GM12878 (cell line): ENCODE measurements at regions not wholly inside any gene's neighbourhood (a gene's known extent, or its start where the extent isn't known, plus 50 kb on each side); places are given as distances from the start of the nearest gene placed in this dataset.

ENCODE experiments used
- ATAC-seq: fragments of 200-7000 bp; cut with Tn5 transposase; 3 replicates; pipeline ENCODE4 v1.9.1; 2020; ENCODE audit warnings: mild to moderate bottlenecking, moderate library complexity
- BruUV-seq: library from RNA; stranded (reverse); fragments of 400-500 nt; replicated peaks from 2 replicates; lab custom pipeline; 2021; lab: Mats Ljungman, UMichigan
- CTCF ChIA-PET: fragments of 300-600 bp; sonication (Branson Sonifier 250); formaldehyde crosslinking; extraction: SDS; loops from one replicate; lab custom pipeline; 2021; ENCODE audit warnings: inconsistent platforms; lab: Yijun Ruan, JAX
- POLR2A ChIA-PET: fragments of 350-600 bp; formaldehyde crosslinking; extraction: SDS; loops from one replicate; lab custom pipeline; 2021; ENCODE audit warnings: inconsistent platforms; lab: Charles Lee
- RAD21 ChIA-PET: fragments of 300-600 bp; sonication (Branson Sonifier 250); formaldehyde crosslinking; loops from one replicate; lab custom pipeline; 2023; ENCODE audit warnings: antibody characterized with exemption; ENCODE audit not compliant: unreplicated experiment; lab: Charles Lee
- SMC1A ChIA-PET: fragments of 300-600 bp; sonication (Branson Sonifier 250); formaldehyde crosslinking; loops from one replicate; lab custom pipeline; 2023; ENCODE audit not compliant: unreplicated experiment, uncharacterized antibody; lab: Charles Lee
- DNase-seq: peaks from one replicate; pipeline ENCODE4 v3.0.0-alpha.2; 2011; ENCODE audit warnings: low read depth, low spot score
- FAIRE-seq: peaks from 3 replicates; lab custom pipeline; 2011; peaks lifted over from hg19 to GRCh38; lab: Jason Lieb, UNC
- H2AFZ ChIP-seq: 2 replicates; pipeline ENCODE4 v1.6.0; 2011; ENCODE audit warnings: low read depth, low read length, control low read depth; ENCODE audit not compliant: control insufficient read depth
- H3K27ac ChIP-seq: 2 replicates; pipeline ENCODE4 v1.5.1; 2011; ENCODE audit warnings: control low read depth; ENCODE audit not compliant: control insufficient read depth, insufficient read depth
- H3K27me3 ChIP-seq, 2 experiments: replicated peaks in 1 of 2; 2 replicates each; pipeline versions ENCODE4 v1.6.0 to v1.6.1; 2011; ENCODE audit warnings: low read length in 1 of 2; ENCODE audit not compliant: control insufficient read depth in 2 of 2, insufficient read depth in 2 of 2
- H3K36me3 ChIP-seq, 2 experiments: 2 replicates each; pipeline ENCODE4 v1.5.1; 2011; ENCODE audit warnings: low read length in 1 of 2; ENCODE audit not compliant: control insufficient read depth in 2 of 2, insufficient read depth in 2 of 2
- H3K4me1 ChIP-seq: 2 replicates; pipeline ENCODE4 v1.6.1; 2011; ENCODE audit warnings: mild to moderate bottlenecking, low read length, moderate library complexity, mixed read lengths; ENCODE audit not compliant: control insufficient read depth, insufficient read depth
- H3K4me2 ChIP-seq: 2 replicates; pipeline ENCODE4 v1.6.0; 2011; ENCODE audit warnings: control low read depth; ENCODE audit not compliant: control insufficient read depth, insufficient read depth
- H3K4me3 ChIP-seq: fragments of 200-600 bp; sonication (generic); 2 replicates; pipeline ENCODE4 v1.5.1; 2016
- H3K79me2 ChIP-seq: 2 replicates; pipeline ENCODE4 v1.6.0; 2011; ENCODE audit warnings: low read length; ENCODE audit not compliant: control insufficient read depth, insufficient read depth
- H3K9ac ChIP-seq: 2 replicates; pipeline ENCODE4 v1.8.0; 2011; ENCODE audit warnings: low read length, control low read depth, mixed read lengths; ENCODE audit not compliant: control insufficient read depth, insufficient read depth
- H3K9me3 ChIP-seq: replicated peaks from 3 replicates; pipeline ENCODE4 v1.5.1; 2011; ENCODE audit warnings: mild to moderate bottlenecking, low read length; ENCODE audit not compliant: control insufficient read depth, insufficient read depth
- H4K20me1 ChIP-seq: 2 replicates; pipeline ENCODE4 v1.6.0; 2011; ENCODE audit not compliant: control insufficient read depth, insufficient read depth
- ASH2L ChIP-seq: fragments of 300-600, 200-600 bp; sonication (generic); IDR thresholded peaks from 2 replicates; pipeline ENCODE4 v1.6.1; 2017; ENCODE audit warnings: low read depth, mild to moderate bottlenecking, borderline replicate concordance
- CHD4 ChIP-seq: fragments of 200-600 bp; sonication (generic); IDR thresholded peaks from 2 replicates; pipeline ENCODE4 v1.6.1; 2016; ENCODE audit warnings: mild to moderate bottlenecking
- POU2F2 ChIP-seq: IDR thresholded peaks from 3 replicates; pipeline ENCODE4 v1.6.1; 2011; ENCODE audit warnings: low read depth, mild to moderate bottlenecking, low read length, borderline replicate concordance
- TCF12 ChIP-seq: IDR thresholded peaks from 2 replicates; pipeline ENCODE4 v1.6.1; 2011; ENCODE audit warnings: low read depth, mild to moderate bottlenecking, low read length
- TCF3 ChIP-seq: IDR thresholded peaks from 2 replicates; pipeline ENCODE4 v1.6.1; 2012; ENCODE audit warnings: low read depth, mild to moderate bottlenecking, low read length, borderline replicate concordance; ENCODE audit not compliant: insufficient read depth
- in situ Hi-C: fragments of 300-500 bp; cut with MboI; formaldehyde crosslinking; loops from 9 replicates; pipeline ENCODE4 v1.14.3; 2018; ENCODE audit warnings: mixed read lengths
- intact Hi-C: fragments of 100-400 bp; cut with micrococcal nuclease; formaldehyde crosslinking; loops from one replicate; pipeline ENCODE4 v1.14.2; 2022; ENCODE audit not compliant: unreplicated experiment
- TF ChIP-seq, protein P1 (sequence below): fragments of 450-650 bp; IDR thresholded peaks from 2 replicates; pipeline ENCODE4 v1.6.1; 2016; ENCODE audit warnings: mild to moderate bottlenecking
- TF ChIP-seq, protein P2 (sequence below): fragments of 150-350 bp; IDR thresholded peaks from 2 replicates; pipeline ENCODE4 v1.6.1; 2014; ENCODE audit warnings: mild to moderate bottlenecking, low read depth, low read length
- TF ChIP-seq, protein P3 (sequence below): IDR thresholded peaks from 2 replicates; pipeline ENCODE4 v1.6.1; 2011; ENCODE audit warnings: low read depth, mild to moderate bottlenecking, low read length, moderate library complexity, borderline replicate concordance; ENCODE audit errors: extremely low read depth

DNA sequence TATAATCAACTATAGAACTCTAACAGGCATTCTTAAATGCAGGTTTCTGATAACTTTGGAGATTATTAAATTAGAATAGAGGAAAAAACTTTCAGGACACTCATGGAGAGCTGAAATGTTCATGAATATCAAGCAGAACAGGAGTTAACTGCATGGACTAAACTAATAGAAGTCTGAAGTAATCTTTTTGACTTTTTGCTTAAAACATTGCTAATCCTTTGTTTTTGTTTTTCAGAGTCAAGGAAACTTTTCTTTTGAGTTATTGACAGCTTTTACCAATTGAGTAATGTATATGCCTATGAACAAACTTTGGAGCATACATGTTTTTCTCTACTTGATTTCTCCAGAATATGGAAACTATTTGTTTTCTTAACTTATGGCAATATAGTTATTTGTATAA, 112.5 kb downstream of the EIF4E start:
- FAIRE-seq, result no peak
- ATAC-seq, result no peak
- ChIA-PET RAD21 (no interaction called here), CTCF (interaction anchor here (0.6 kb wide), 1 partner anchor 674 kb away, joined by 3 read pairs; no protein-coding TSS in a partner anchor), SMC1A (no interaction called here), POLR2A (no interaction called here)
- Histone ChIP-seq H4K20me1 (no peaks in the 10 kb centered on the region), H3K9ac (no peak overlapping the region), H3K9me3 (no peaks in the 10 kb centered on the region), H3K4me1 (no peaks in the 10 kb centered on the region), H3K4me3 (no peak overlapping the region), H3K36me3 (no peaks in the 10 kb centered on the region), H3K4me2 (no peak overlapping the region), H3K79me2 (no peaks in the 10 kb centered on the region), H3K27me3 (no peaks in the 10 kb centered on the region), H3K27ac (no peak overlapping the region), H2AFZ (no peak overlapping the region)
- no peak for DNase-seq
- in situ Hi-C loops (no loop called here), intact Hi-C loops (no loop called here)
- BruUV-seq, result no TSS peak
- TF ChIP-seq ASH2L (no peak), TCF3 (no peak), POU2F2 (no peak), TCF12 (no peak), CHD4 (no peak)
- TF ChIP-seq, protein P1, sequence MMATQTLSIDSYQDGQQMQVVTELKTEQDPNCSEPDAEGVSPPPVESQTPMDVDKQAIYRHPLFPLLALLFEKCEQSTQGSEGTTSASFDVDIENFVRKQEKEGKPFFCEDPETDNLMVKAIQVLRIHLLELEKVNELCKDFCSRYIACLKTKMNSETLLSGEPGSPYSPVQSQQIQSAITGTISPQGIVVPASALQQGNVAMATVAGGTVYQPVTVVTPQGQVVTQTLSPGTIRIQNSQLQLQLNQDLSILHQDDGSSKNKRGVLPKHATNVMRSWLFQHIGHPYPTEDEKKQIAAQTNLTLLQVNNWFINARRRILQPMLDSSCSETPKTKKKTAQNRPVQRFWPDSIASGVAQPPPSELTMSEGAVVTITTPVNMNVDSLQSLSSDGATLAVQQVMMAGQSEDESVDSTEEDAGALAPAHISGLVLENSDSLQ, result no peak
- TF ChIP-seq, protein P2, sequence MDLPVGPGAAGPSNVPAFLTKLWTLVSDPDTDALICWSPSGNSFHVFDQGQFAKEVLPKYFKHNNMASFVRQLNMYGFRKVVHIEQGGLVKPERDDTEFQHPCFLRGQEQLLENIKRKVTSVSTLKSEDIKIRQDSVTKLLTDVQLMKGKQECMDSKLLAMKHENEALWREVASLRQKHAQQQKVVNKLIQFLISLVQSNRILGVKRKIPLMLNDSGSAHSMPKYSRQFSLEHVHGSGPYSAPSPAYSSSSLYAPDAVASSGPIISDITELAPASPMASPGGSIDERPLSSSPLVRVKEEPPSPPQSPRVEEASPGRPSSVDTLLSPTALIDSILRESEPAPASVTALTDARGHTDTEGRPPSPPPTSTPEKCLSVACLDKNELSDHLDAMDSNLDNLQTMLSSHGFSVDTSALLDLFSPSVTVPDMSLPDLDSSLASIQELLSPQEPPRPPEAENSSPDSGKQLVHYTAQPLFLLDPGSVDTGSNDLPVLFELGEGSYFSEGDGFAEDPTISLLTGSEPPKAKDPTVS, result no peak
- TF ChIP-seq, protein P3, sequence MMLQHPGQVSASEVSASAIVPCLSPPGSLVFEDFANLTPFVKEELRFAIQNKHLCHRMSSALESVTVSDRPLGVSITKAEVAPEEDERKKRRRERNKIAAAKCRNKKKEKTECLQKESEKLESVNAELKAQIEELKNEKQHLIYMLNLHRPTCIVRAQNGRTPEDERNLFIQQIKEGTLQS, result no peak
